SK-N-SH (cell line): ENCODE measurements at regions not wholly inside any gene's neighbourhood (a gene's known extent, or its start where the extent isn't known, plus 50 kb on each side); places are given as distances from the start of the nearest gene placed in this dataset.

ENCODE experiments used
- CTCF ChIA-PET: fragments of 300-600, 350-600 bp; formaldehyde crosslinking; extraction: SDS; loops from one replicate; lab custom pipeline; 2021; lab: Yijun Ruan, JAX
- POLR2A ChIA-PET: fragments of 350-600 bp; sonication (Branson Sonifier 250); formaldehyde crosslinking; extraction: SDS; loops from one replicate; lab custom pipeline; 2020; ENCODE audit warnings: antibody characterized with exemption, inconsistent platforms; lab: Yijun Ruan, JAX
- DNase-seq: peaks from one replicate; pipeline ENCODE4 v3.0.0; 2012
- H2AFZ ChIP-seq: fragments of 200-600 bp; sonication (generic); 2 replicates; pipeline ENCODE4 v1.8.1; 2016; ENCODE audit warnings: antibody characterized with exemption, mild to moderate bottlenecking, low read depth
- H3F3A ChIP-seq: fragments of 200-600 bp; sonication (generic); replicated peaks from 2 replicates; pipeline ENCODE3; 2016; ENCODE audit warnings: antibody characterized with exemption, mild to moderate bottlenecking; ENCODE audit not compliant: insufficient read depth
- H3K27ac ChIP-seq, 2 experiments: fragments of 200-500 bp in 1 of 2; fragments of 200-600 bp in 1 of 2; sonication (Bioruptor generic) in 1 of 2; sonication (generic), shearing (Covaris generic) in 1 of 2; 2 replicates each; pipeline versions ENCODE4 v1.5.1 to v1.6.1; 2014 to 2016; ENCODE audit warnings: low read depth in 2 of 2, inconsistent platforms in 1 of 2, low read length in 1 of 2, mild to moderate bottlenecking in 1 of 2, mixed read lengths in 1 of 2
- H3K27me3 ChIP-seq: fragments of 200-600 bp; sonication (generic), shearing (Covaris generic); 2 replicates; pipeline ENCODE4 v1.6.1; 2016; ENCODE audit warnings: mixed run types; ENCODE audit not compliant: insufficient read depth
- H3K36me3 ChIP-seq, 2 experiments: fragments of 200-500 bp in 1 of 2; fragments of 200-600 bp in 1 of 2; sonication (Bioruptor generic) in 1 of 2; sonication (generic) in 1 of 2; replicated peaks in 1 of 2; 2 replicates each; pipeline versions ENCODE3 to v1.5.1; 2014 to 2016; ENCODE audit warnings: low read length in 1 of 2, mild to moderate bottlenecking in 1 of 2; ENCODE audit not compliant: insufficient read depth in 2 of 2, control insufficient read depth in 1 of 2
- H3K4me1 ChIP-seq, 2 experiments: fragments of 200-500 bp in 1 of 2; fragments of 200-600 bp in 1 of 2; sonication (Bioruptor generic) in 1 of 2; sonication (generic), shearing (Covaris generic) in 1 of 2; 2 replicates each; pipeline versions ENCODE4 v1.5.1 to v1.6.1; 2014 to 2016; ENCODE audit warnings: low read depth in 1 of 2, low read length in 1 of 2, mixed run types in 1 of 2; ENCODE audit not compliant: insufficient read depth in 2 of 2, control insufficient read depth in 1 of 2
- H3K4me2 ChIP-seq: fragments of 200-600 bp; sonication (generic), shearing (Covaris generic); 2 replicates; pipeline ENCODE4 v1.6.1; 2017; ENCODE audit warnings: mixed run types
- H3K4me3 ChIP-seq, 2 experiments: fragments of 200-500 bp in 1 of 2; fragments of 200-600 bp in 1 of 2; sonication (Bioruptor generic) in 1 of 2; sonication (generic), shearing (Covaris generic) in 1 of 2; 2 replicates each; pipeline versions ENCODE4 v1.5.1 to v1.8.1; 2014 to 2016; ENCODE audit warnings: low read depth in 2 of 2, inconsistent platforms in 1 of 2, low read length in 1 of 2, mild to moderate bottlenecking in 1 of 2, mixed read lengths in 1 of 2, moderate library complexity in 1 of 2
- H3K79me2 ChIP-seq: fragments of 200-600 bp; sonication (generic); 2 replicates; pipeline ENCODE4 v1.8.1; 2017; ENCODE audit warnings: mild to moderate bottlenecking; ENCODE audit not compliant: insufficient read depth
- H3K9ac ChIP-seq: fragments of 200-600 bp; sonication (generic); 2 replicates; pipeline ENCODE4 v1.6.1; 2017; ENCODE audit warnings: mixed run types
- H3K9me2 ChIP-seq: fragments of 200-600 bp; sonication (generic); 2 replicates; pipeline ENCODE4 v1.6.1; 2017; ENCODE audit warnings: mixed run types
- H3K9me3 ChIP-seq: fragments of 200-600 bp; sonication (generic); 2 replicates; pipeline ENCODE4 v1.6.1; 2017; ENCODE audit warnings: mixed run types, mild to moderate bottlenecking, moderate library complexity
- H4K20me1 ChIP-seq: fragments of 200-600 bp; sonication (generic); 2 replicates; pipeline ENCODE4 v1.6.1; 2017; ENCODE audit warnings: mild to moderate bottlenecking, mixed run types; ENCODE audit not compliant: insufficient read depth
- CTCF ChIP-seq: fragments of 200-600 bp; sonication (generic); IDR thresholded peaks from 2 replicates; pipeline ENCODE4 v1.6.1; 2017; ENCODE audit warnings: antibody characterized with exemption, mild to moderate bottlenecking, moderate library complexity
- EP300 ChIP-seq, 2 experiments: IDR thresholded peaks; 2 replicates each; pipeline versions ENCODE4 v1.4.0 to v1.6.1; 2012; ENCODE audit warnings: borderline replicate concordance in 1 of 2, low read depth in 1 of 2, low read length in 1 of 2
- FOSL2 ChIP-seq: IDR thresholded peaks from 2 replicates; pipeline ENCODE4 v1.4.0; 2012; ENCODE audit warnings: low read depth, mild to moderate bottlenecking, moderate library complexity, borderline replicate concordance
- FOXJ3 ChIP-seq: sonication (generic); formaldehyde crosslinking; IDR thresholded peaks from 2 replicates; pipeline ENCODE4 v1.5.1; 2020; ENCODE audit warnings: mild to moderate bottlenecking, missing genetic modification reagents
- FOXM1 ChIP-seq: IDR thresholded peaks from 2 replicates; pipeline ENCODE4 v1.4.0; 2012; ENCODE audit warnings: low read depth, mild to moderate bottlenecking
- GABPA ChIP-seq: IDR thresholded peaks from 2 replicates; pipeline ENCODE4 v1.4.0; 2012; ENCODE audit warnings: low read depth, mild to moderate bottlenecking
- GATA2 ChIP-seq: sonication (generic); formaldehyde crosslinking; IDR thresholded peaks from 2 replicates; pipeline ENCODE4 v1.5.0; 2020; ENCODE audit warnings: mild to moderate bottlenecking, missing genetic modification reagents
- IRF3 ChIP-seq: fragments of 150-350 bp; IDR thresholded peaks from 2 replicates; pipeline ENCODE4 v1.6.1; 2016; ENCODE audit warnings: mild to moderate bottlenecking, low read depth, low read length
- JUND ChIP-seq: IDR thresholded peaks from 2 replicates; pipeline ENCODE4 v1.4.0; 2012
- MAX ChIP-seq: IDR thresholded peaks from 2 replicates; pipeline ENCODE4 v1.4.0; 2012; ENCODE audit warnings: low read depth
- MXI1 ChIP-seq: IDR thresholded peaks from 2 replicates; pipeline ENCODE4 v1.6.1; 2012; ENCODE audit warnings: mild to moderate bottlenecking, low read depth, low read length, improper control_type of control experiment
- NRF1 ChIP-seq: IDR thresholded peaks from 2 replicates; pipeline ENCODE4 v1.6.1; 2012; ENCODE audit warnings: low read depth, mild to moderate bottlenecking, low read length
- POLR2AphosphoS5 ChIP-seq: IDR thresholded peaks from 2 replicates; pipeline ENCODE4 v1.6.1; 2012; ENCODE audit warnings: low read depth, low read length
- RCOR1 ChIP-seq: fragments of 150-350 bp; IDR thresholded peaks from 2 replicates; pipeline ENCODE4 v1.6.1; 2017; ENCODE audit warnings: antibody characterized with exemption, low read length
- REST ChIP-seq: IDR thresholded peaks from 2 replicates; pipeline ENCODE4 v1.6.1; 2012; ENCODE audit warnings: mild to moderate bottlenecking, low read depth, low read length, moderate library complexity
- TAF1 ChIP-seq: IDR thresholded peaks from 2 replicates; pipeline ENCODE4 v1.6.1; 2012; ENCODE audit warnings: low read depth, mild to moderate bottlenecking, low read length, moderate library complexity, borderline replicate concordance
- TCF12 ChIP-seq: IDR thresholded peaks from 2 replicates; pipeline ENCODE4 v1.4.0; 2012
- TEAD4 ChIP-seq: IDR thresholded peaks from 2 replicates; pipeline ENCODE4 v1.4.0; 2012; ENCODE audit warnings: mild to moderate bottlenecking, borderline replicate concordance; ENCODE audit not compliant: insufficient read depth
- USF1 ChIP-seq: IDR thresholded peaks from 2 replicates; pipeline ENCODE4 v1.4.0; 2012; ENCODE audit warnings: low read depth, borderline replicate concordance
- WGBS: methylation state at CpG from one replicate; pipeline ENCODE4 v1.1.6; 2017; ENCODE audit warnings: low lambda C conversion rate; 5-methylcytosine and 5-hydroxymethylcytosine counted together

GRCh38 chr4:181476508-181476890, 766.7 kb upstream of the TENM3 start:
- Histone ChIP-seq H4K20me1 (no peaks in the 10 kb centered on the region), H3K4me2 (no peak overlapping the region), H3K4me3 (no peak overlapping the region), H3F3A (no peaks in the 10 kb centered on the region), H3K36me3 (no peaks in the 10 kb centered on the region), H3K9ac (no peak overlapping the region), H3K27ac (no peak overlapping the region), H3K9me3 (no peaks in the 10 kb centered on the region), H3K4me1 (no peaks in the 10 kb centered on the region), H2AFZ (no peak overlapping the region), H3K79me2 (no peaks in the 10 kb centered on the region), H3K9me2 (no peaks in the 10 kb centered on the region), H3K27me3 (no peaks in the 10 kb centered on the region)
- TF ChIP-seq FOXM1 (no peak), MAX (no peak), USF1 (no peak), CTCF (no peak), FOXJ3 (CRISPR knock-in tag) (no peak), NRF1 (no peak), POLR2AphosphoS5 (no peak), IRF3 (no peak), MXI1 (no peak), FOSL2 (no peak), EP300 (IDR thresholded peaks at IDR 0.05; ENCODE audit: borderline replicate concordance in 1 of 2, low read depth in 1 of 2, low read length in 1 of 2) (no peak), GABPA (no peak), TCF12 (no peak), JUND (no peak), TEAD4 (no peak), RCOR1 (no peak), TAF1 (no peak), GATA2 (CRISPR knock-in tag) (no peak), REST (no peak)
- POLR2A ChIA-PET, result no interaction called here
- WGBS, result 21% methylated on average over 2 of the region's 2 CpGs
- CTCF ChIA-PET, result interaction anchor here (1.4 kb wide), 1 partner anchor 333 kb away, joined by 3 read pairs; no protein-coding TSS in a partner anchor
- DNase-seq, result no peak
